BLaER1 (cell line): ENCODE measurements at regions not wholly inside any gene's neighbourhood (a gene's known extent, or its start where the extent isn't known, plus 50 kb on each side); places are given as distances from the start of the nearest gene placed in this dataset.

Experiments used
- H3K27ac ChIP-seq: shearing (Covaris generic); formaldehyde crosslinking; 2 replicates; pipeline ENCODE4 v1.8.1; 2022
- H3K27me3 ChIP-seq: shearing (Covaris generic); formaldehyde crosslinking; 2 replicates; pipeline ENCODE4 v1.8.1; 2022
- H3K36me3 ChIP-seq: shearing (Covaris generic); formaldehyde crosslinking; 2 replicates; pipeline ENCODE4 v1.8.1; 2022
- H3K4me1 ChIP-seq: shearing (Covaris generic); formaldehyde crosslinking; 2 replicates; pipeline ENCODE4 v1.8.1; 2022
- H3K4me2 ChIP-seq: shearing (Covaris generic); formaldehyde crosslinking; 2 replicates; pipeline ENCODE4 v1.8.1; 2022
- H3K4me3 ChIP-seq: shearing (Covaris generic); formaldehyde crosslinking; 2 replicates; pipeline ENCODE4 v1.8.1; 2022
- H3K9ac ChIP-seq: shearing (Covaris generic); formaldehyde crosslinking; 2 replicates; pipeline ENCODE4 v1.8.1; 2022
- H3K9me3 ChIP-seq: shearing (Covaris generic); formaldehyde crosslinking; 2 replicates; pipeline ENCODE4 v1.8.1; 2022
- H4K20me1 ChIP-seq: shearing (Covaris generic); formaldehyde crosslinking; 2 replicates; pipeline ENCODE4 v1.8.1; 2022
- Cebpa-rat ChIP-seq: shearing (Covaris generic); IDR thresholded peaks from 2 replicates; pipeline ENCODE4 v1.8.1; 2022

- Histone ChIP-seq H3K27me3 (no peaks in the 10 kb centered on the region), H3K9ac (no peak overlapping the region), H3K36me3 (no peaks in the 10 kb centered on the region), H3K4me3 (no peak overlapping the region), H3K4me2 (no peak overlapping the region), H3K9me3 (no peaks in the 10 kb centered on the region), H3K4me1 (no peaks in the 10 kb centered on the region), H4K20me1 (no peaks in the 10 kb centered on the region), H3K27ac (no peak overlapping the region)
- no peak for TF ChIP-seq Cebpa-rat
Measured at GRCh38 chr4:137394018-137394417, 138.3 kb downstream of the PCDH18 start.

GRCh38 chr4:137393044-137393443, 139.2 kb downstream of the PCDH18 start:
- no peaks in the 10 kb centered on the region for H3K27me3 ChIP-seq
- H3K36me3 ChIP-seq = no peaks in the 10 kb centered on the region
- H3K27ac ChIP-seq = no peak overlapping the region
- H3K4me1 ChIP-seq = no peaks in the 10 kb centered on the region
- no peak for TF ChIP-seq Cebpa-rat
- H3K9me3 ChIP-seq = no peaks in the 10 kb centered on the region
- no peaks in the 10 kb centered on the region for H4K20me1 ChIP-seq
- no peak overlapping the region for H3K9ac ChIP-seq
- H3K4me2 ChIP-seq = no peak overlapping the region
- no peak overlapping the region for H3K4me3 ChIP-seq

GRCh38 chr4:137390707-137391106, 141.6 kb downstream of the PCDH18 start:
- Histone ChIP-seq H3K4me3 (no peak overlapping the region), H3K9me3 (no peaks in the 10 kb centered on the region), H3K27ac (no peak overlapping the region), H3K9ac (no peak overlapping the region), H3K27me3 (no peaks in the 10 kb centered on the region), H4K20me1 (no peaks in the 10 kb centered on the region), H3K36me3 (no peaks in the 10 kb centered on the region), H3K4me2 (no peak overlapping the region), H3K4me1 (no peaks in the 10 kb centered on the region)
- TF ChIP-seq Cebpa-rat = no peak

- Histone ChIP-seq H3K27ac (no peak overlapping the region), H3K27me3 (no peaks in the 10 kb centered on the region), H4K20me1 (no peaks in the 10 kb centered on the region), H3K9ac (no peak overlapping the region), H3K9me3 (no peaks in the 10 kb centered on the region), H3K4me2 (no peak overlapping the region), H3K4me1 (no peaks in the 10 kb centered on the region), H3K36me3 (no peaks in the 10 kb centered on the region), H3K4me3 (no peak overlapping the region)
- no peak for TF ChIP-seq Cebpa-rat
Measured at GRCh38 chr4:137389911-137390520, 142.3 kb downstream of the PCDH18 start.

GRCh38 chr4:137387924-137388323, 144.4 kb downstream of the PCDH18 start:
- Histone ChIP-seq H4K20me1 (no peaks in the 10 kb centered on the region), H3K36me3 (no peaks in the 10 kb centered on the region), H3K9me3 (no peaks in the 10 kb centered on the region), H3K4me1 (no peaks in the 10 kb centered on the region), H3K27me3 (no peaks in the 10 kb centered on the region), H3K4me3 (no peak overlapping the region), H3K4me2 (no peak overlapping the region), H3K27ac (no peak overlapping the region), H3K9ac (no peak overlapping the region)
- no peak for TF ChIP-seq Cebpa-rat

- Histone ChIP-seq H3K4me1 (no peaks in the 10 kb centered on the region), H4K20me1 (no peaks in the 10 kb centered on the region), H3K9ac (no peak overlapping the region), H3K4me2 (no peak overlapping the region), H3K27ac (no peak overlapping the region), H3K4me3 (no peak overlapping the region), H3K36me3 (no peaks in the 10 kb centered on the region), H3K9me3 (no peaks in the 10 kb centered on the region), H3K27me3 (no peaks in the 10 kb centered on the region)
- TF ChIP-seq Cebpa-rat = no peak
Measured at GRCh38 chr4:137384476-137384875, 147.8 kb downstream of the PCDH18 start.

GRCh38 chr4:137378821-137379220, 153.5 kb downstream of the PCDH18 start:
- H3K4me1 ChIP-seq = no peaks in the 10 kb centered on the region
- no peaks in the 10 kb centered on the region for H4K20me1 ChIP-seq
- no peak overlapping the region for H3K4me3 ChIP-seq

GRCh38 chr4:137378393-137378792, 153.9 kb downstream of the PCDH18 start:
- H3K27ac ChIP-seq = no peak overlapping the region
- H3K4me2 ChIP-seq = no peak overlapping the region

More at GRCh38 chr4:137378821-137379220, 153.5 kb downstream of the PCDH18 start:
- Histone ChIP-seq H3K27ac (no peak overlapping the region), H3K9me3 (no peaks in the 10 kb centered on the region), H3K4me2 (no peak overlapping the region), H3K36me3 (no peaks in the 10 kb centered on the region), H3K27me3 (no peaks in the 10 kb centered on the region), H3K9ac (no peak overlapping the region)
- TF ChIP-seq Cebpa-rat = no peak

GRCh38 chr4:137376312-137376711, 156.0 kb downstream of the PCDH18 start:
- TF ChIP-seq Cebpa-rat = no peak
- no peaks in the 10 kb centered on the region for H4K20me1 ChIP-seq
- no peaks in the 10 kb centered on the region for H3K27me3 ChIP-seq

More at GRCh38 chr4:137378393-137378792, 153.9 kb downstream of the PCDH18 start:
- Histone ChIP-seq H3K4me3 (no peak overlapping the region), H3K27me3 (no peaks in the 10 kb centered on the region), H4K20me1 (no peaks in the 10 kb centered on the region), H3K9ac (no peak overlapping the region), H3K9me3 (no peaks in the 10 kb centered on the region), H3K36me3 (no peaks in the 10 kb centered on the region), H3K4me1 (no peaks in the 10 kb centered on the region)
- TF ChIP-seq Cebpa-rat = no peak

GRCh38 chr4:137375111-137375850, 157.0 kb downstream of the PCDH18 start:
- no peak overlapping the region for H3K4me3 ChIP-seq
- H3K4me2 ChIP-seq = no peak overlapping the region
- no peak for TF ChIP-seq Cebpa-rat
- H3K36me3 ChIP-seq = no peaks in the 10 kb centered on the region
- H3K9me3 ChIP-seq = no peaks in the 10 kb centered on the region
- H3K27ac ChIP-seq = no peak overlapping the region
- H3K9ac ChIP-seq = no peak overlapping the region
- H4K20me1 ChIP-seq = no peaks in the 10 kb centered on the region
- H3K27me3 ChIP-seq = no peaks in the 10 kb centered on the region
- no peaks in the 10 kb centered on the region for H3K4me1 ChIP-seq

More at GRCh38 chr4:137376312-137376711, 156.0 kb downstream of the PCDH18 start:
- no peaks in the 10 kb centered on the region for H3K4me1 ChIP-seq
- H3K9me3 ChIP-seq = no peaks in the 10 kb centered on the region
- no peak overlapping the region for H3K4me2 ChIP-seq
- H3K36me3 ChIP-seq = no peaks in the 10 kb centered on the region
- H3K27ac ChIP-seq = no peak overlapping the region
- no peak overlapping the region for H3K9ac ChIP-seq
- no peak overlapping the region for H3K4me3 ChIP-seq
